ENCODE measurements at regions not wholly inside any gene's neighbourhood (a gene's known extent, or its start where the extent isn't known, plus 50 kb on each side); places are given as distances from the start of the nearest gene placed in this dataset.
A peak's percentile ranks its signal among the peaks of the same experiment; 100 is the strongest.

DNA sequence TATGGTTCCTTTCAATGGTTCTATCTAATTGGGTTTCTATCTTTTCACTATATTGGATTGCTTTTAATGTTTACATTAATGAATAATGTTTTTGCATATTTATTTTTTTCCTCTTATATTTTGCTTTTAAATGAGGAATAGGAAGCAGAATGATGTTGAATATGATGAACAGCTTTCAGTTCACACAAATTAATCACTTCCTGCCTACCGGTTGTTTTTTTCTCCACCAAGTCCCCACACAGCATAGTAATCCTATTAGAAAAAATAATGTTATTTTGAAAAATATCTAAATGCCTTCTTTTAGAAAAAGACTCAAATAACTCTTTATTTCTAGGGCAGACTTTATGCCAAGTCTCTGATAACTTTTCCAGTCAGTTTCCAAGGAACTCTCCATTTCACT lies 184.9 kb upstream of the MIR17HG start:
- no peak for DNase-seq

DNA sequence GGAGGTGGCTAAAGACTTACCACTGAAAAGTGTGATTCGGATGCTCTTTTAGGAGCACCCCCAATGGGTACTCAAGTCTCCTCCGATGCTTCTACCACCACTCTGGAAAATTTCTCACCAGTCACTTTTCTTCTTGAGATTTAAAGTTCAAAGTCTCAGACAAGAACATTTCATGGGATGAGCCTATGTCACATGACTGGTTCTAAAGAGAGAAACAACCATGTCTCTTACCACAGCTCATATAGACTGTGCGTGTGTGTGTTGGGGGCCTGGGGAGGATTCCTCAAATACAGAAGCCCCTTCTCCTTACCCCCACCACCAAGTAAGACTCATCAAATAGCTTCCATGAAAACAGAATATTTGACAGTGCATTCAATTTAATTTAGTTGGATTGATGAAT lies 181.7 kb upstream of the MIR17HG start:
- no peak for DNase-seq

DNA sequence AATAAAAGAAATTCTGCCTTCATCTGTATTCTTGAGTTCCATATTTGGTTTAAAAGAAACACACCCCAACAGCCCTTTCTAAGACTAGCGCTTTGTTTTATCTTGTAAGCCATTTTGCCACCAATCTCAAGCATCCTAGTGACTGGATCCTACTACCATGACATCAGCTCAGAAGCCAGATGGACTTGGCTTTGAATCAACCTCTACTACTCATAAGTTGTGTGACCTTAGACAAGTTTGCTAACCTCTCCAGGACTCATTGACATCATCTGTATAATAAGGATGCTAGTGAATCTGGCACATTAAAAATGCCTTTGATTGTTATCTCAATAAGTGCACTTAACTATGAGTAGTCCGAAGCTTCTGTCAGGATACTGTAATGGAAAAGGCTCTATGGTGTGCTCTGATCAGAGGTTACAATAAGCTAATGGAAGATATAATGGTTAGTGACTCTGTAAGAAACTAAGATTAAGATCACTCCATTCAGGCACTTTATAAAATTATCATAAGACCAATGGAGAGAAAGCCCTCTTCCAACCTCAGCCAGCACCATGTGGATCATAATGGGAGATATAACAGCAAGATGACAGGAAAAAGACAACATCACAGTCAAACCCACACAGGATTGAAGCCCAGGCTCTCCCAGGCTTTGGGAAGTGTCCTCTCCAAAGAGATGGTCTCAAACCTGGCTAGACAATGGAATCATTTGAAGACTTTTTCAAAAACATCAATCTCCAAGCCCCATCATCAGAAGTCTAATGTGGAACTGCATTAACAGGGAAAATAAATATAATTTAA lies 180.6 kb upstream of the MIR17HG start:
- no peak for DNase-seq

DNA sequence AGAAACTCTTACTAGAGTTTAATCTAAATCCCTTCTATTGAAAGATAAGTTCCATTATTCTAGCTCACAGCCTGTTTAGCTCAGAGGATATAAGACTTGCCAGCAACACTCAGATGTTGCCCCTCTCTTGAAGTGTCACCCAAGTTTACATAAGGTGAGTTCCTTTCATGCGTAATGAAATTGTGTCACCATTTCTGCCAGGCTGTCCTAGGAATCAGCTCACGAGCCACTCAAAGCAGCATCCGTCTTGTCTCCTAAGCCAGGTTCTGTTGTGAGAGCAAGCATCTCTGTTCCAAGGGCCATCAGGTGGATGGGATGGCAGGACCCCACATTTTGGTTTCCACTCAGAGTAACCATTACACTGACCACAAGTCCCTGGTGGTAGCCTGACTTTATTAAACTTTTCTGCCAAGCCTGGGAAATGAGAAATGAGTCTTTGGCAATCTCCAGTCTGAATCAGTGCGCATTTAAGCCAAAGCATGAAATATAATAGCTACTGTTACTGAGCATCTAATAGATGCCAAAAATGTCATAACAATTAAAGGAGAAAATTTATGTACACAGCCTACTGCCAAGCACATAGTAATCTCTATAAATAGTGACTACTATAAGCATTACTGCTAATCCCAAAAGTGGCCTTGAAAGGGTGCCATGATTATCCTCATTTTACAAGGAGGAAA lies 179.6 kb upstream of the MIR17HG start:
- DNase-seq, result no peak

DNA sequence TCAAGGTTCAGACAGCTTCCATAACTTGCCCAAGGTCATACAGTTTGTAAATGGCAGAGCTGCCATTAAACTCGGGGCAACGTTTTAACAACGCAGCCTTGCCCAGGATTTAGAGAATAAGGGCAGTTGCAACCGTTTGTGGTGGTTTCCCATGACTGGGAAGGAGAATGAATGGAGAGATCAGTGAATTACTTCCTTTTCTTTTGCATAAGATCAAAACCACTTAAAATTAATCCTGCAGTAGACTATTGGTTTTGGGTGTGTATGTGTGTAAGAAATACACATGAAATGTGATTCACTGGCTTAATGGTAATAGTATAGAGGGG lies 179.1 kb upstream of the MIR17HG start:
- no peak for DNase-seq

DNA sequence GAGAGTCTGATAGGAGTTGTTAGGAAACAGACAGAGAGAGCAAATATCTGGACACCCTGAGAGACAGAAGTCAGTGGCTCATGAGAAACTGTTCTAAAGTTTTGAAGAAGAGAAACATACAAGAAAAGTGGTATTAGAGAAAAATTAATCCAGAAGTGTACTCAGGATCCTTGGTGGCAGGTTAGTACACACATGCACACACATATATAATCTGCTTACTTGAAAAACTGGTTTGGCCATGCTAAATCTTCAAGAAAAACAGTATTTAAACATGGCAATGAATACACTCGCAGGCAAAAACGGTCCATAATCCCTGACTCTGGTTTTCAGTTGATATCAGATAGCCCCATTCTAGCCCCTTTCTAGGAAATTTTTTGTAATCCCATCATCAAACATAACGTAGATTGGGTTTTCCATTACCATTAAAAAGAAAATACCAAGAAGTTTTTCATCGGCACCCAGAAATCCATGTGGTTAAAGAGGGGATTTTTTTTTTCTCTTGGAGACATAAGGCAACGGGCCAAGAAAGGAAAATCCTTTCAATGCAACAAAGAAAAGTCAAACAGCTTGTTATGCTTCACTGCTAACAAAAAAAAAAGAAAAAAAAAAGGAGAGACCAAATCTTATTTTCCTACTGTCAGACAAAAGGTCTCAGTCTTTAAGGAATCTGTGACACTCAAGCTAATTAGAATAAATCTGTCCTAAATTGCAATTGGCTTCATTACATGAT lies 178.0 kb upstream of the MIR17HG start:
- DNase-seq, result no peak

DNA sequence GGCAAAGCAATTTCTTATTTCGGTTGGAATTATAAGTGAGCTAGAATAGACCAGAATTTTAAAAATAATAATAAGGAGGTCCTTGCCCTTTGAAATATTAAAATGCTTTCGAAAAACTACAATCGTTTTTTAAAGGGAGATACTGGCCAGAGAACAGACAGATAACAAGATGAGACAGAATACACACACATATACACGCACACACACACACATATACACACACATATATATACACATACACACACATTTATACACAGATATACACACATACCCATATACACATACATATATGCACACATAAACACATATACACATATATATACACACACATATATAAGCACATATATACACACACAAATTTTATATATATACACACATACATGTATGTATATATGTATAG lies 175.3 kb upstream of the MIR17HG start:
- no peak for DNase-seq

DNA sequence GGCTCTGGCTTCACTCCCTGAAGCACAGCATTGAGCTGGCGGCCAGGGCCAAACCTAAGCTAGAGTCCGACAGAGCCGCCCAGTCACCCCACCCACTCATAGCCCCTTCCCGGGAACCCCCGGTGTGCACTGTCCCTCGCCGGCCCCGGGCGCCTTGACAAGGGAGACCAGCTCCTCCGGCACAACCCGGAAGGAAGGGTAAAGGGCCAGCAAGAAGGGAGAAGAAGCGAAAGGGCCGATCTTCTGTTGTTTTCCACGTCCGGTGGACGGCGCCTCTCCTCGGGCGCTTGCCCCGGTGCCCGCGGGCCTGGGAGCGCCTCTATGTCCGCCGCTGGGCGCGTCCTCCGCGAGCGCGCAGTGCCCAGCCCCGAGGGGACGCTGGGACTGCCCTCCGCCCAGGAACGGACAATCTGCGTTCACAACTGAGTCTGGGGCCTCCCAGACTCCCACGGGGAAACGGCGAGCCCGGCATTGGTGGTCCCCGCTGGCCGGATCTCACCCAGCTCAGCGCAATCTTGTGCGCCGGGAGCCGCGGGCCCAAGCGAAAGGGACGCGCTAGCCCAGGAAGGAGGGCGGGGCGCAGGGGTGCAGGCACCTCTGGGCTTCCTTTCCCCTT lies 172.5 kb upstream of the MIR17HG start:
- no peak for DNase-seq

DNA sequence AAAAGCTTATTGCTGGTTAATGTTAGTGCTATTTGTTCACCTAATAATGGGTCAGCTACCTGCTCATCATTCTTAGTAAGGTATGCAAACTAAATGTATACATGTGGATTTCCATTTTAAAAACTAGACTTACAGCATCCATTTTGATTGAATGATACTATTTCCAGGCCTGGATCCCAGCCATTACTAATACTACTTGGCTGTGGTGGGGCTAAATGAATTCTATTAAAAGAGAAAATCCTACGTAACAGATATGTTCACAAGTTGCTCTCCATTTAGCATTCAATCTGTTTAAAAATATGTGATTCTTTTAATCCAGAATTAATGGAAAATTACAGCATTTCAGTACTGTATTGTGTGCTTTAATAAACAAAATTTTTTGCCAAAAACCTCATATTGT lies 169.4 kb upstream of the MIR17HG start:
- DNase-seq, result no peak

DNA sequence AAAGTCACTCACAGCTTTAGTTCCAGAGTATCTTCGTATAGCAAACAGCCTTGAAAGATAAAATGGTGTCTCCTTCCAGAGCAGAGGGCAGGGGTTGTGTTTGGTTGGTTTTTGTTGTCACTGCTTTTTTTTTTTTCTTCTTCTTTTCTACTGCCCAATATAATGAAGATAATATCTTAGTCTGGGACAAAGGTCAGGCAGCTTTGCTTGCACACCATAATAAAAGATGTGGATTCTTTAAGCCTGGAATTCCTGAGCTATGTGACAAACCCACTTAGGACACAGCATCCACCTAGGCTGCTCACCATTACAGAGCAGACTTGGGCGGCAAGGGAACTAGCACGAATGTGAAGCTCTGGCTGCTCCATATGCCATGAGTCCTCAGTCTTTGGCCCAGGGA lies 165.6 kb upstream of the MIR17HG start:
- no peak for DNase-seq

DNA sequence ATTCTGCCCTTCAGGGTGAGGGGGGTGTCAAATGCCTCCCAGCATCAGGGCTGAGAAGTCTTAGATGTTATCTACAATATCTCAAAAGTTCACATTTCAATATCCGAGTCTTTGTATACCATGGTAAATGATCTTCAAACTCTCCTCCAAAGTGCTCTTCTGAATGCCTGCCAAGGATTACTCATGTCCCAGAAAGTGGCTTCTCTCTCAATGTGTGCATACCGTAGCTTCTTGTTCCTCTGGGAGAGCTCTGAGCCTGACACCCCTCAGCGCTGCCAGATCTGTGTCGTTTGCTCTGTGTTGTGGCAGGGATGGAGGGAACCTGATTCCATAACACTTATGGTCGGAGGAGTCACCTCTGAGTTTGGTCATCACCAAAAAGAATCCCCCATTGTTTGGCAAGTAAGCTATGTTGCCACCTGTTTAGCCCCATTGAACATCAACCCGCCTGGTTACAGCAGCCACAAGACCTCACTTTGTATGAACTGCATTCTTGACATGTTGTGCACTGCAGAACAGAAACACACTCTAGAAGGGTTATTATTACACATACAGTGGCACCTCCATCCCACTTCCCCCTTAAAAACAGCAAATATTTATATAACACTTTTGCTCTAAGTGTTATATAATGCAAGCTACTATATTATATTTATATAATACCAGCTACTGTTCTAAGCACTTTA lies 163.1 kb upstream of the MIR17HG start:
- DNase-seq, result no peak

DNA sequence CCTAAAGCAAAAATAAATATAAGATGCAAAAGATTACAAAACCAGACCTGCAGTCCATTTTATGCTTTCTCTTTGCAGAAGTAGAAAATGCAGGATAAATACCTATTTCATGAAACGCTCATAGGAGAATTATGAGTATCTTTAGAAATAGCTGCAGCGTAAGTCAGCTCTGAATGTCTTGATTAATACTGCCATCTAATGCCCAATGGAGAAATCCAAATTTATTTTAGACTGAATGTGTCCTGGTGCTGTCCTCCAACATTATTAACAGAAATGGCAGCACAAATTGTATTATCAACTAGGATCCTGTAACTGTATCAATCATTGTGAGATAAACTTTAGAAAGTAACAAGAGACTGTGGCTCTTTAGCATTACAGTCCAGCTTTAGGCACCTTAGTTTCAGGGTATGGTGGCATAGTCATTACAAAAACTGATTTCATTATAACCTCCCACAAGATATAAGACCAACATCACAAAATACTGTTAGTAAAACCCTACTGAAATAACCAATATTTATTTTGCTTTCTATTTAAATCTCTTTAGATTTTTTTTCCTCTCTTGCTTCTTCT lies 162.1 kb upstream of the MIR17HG start:
- DNase-seq, result no peak

DNA sequence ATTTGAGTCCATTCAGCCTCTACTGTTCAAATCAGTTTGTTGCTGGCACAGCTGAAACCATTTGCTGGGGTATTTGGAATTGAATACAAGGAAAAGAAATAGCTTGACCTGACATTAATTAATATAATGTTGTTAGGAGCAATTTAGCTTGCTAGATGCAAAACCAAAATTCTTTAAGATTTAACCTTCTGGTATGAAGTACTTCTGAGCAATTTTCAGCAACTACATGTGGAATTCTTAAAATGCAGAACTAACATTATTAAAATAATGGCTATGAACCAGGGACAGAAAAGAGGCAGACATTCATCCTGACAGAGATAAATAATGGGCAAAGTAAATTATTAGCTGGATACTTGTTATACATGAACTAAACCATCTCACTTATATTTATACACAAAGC lies 160.0 kb upstream of the MIR17HG start:
- DNase-seq, result no peak

DNA sequence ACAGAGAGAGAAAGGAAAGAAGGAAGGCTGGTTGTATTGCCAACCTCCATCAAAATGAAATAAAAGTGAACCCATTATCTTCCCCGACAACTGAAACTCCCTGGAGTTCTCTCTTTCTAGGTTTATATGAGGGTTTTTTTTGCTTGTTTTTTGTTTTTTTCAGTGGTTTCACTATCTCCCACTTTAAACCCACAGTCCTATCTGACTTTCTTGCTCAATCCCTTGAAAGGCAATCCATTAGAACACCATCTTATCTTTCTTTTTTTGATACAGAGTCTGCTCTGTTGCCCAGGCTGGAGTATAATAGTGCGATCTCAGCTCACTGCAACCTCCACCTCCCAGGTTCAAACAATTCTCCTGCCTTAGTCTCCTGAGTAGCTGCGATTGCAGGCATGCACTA lies 158.0 kb upstream of the MIR17HG start:
- DNase-seq, result no peak

DNA sequence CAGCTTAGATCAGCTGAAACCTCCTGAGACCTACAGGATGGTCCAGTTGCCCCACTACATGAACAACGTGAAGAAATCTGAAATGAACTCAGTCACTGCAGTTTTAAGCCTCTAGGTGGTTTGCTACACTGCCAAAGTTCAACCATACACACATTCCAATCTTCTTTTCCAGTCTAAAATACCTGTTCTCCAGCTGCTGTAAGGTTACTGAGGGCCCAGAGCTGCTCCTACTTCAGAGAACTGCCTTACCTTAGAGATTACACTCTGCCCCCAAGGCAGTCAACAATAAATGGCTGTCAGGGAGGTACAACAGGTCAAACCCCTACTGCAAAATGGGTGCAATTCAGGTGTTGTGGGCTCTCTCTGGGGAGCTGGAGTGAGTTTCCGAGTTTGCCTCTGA lies 154.1 kb upstream of the MIR17HG start:
- no peak for DNase-seq

DNA sequence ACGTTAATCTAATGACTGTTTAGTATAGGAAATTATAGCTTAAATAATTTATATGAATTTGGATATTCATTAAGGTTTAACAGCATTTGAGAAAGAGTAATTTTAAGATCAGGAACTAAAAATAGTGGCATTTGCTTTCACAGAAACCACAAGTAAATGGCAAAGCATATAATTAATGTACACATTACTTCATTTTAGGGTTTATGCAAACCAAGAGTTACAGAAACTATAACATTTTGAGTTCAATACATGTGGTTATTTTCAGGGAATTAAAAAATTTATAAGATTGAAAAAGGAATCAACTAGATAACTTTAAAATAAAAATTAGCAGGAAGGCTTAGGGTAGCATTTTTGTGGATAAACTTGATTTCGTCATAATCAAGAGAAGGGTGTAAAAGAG lies 151.7 kb upstream of the MIR17HG start:
- no peak for DNase-seq

DNA sequence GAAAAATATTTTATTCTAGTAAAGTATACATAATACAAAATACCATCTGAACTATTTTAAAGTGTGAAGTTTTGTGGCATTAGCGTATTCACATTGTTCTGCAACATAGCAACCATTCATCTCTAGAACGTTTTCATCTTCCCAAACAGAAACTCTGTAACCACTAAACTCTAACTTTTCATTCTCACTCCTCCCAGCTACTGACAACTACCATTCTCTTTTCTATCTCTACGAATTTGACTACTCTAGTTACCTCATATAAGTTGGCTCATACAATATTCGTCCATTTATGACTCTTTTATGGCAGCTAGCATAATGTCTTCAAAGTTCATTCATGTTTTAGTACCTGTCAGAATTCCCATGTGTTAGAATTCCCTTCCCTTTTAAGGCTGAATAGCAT lies 150.5 kb upstream of the MIR17HG start:
- DNase-seq, result no peak

DNA sequence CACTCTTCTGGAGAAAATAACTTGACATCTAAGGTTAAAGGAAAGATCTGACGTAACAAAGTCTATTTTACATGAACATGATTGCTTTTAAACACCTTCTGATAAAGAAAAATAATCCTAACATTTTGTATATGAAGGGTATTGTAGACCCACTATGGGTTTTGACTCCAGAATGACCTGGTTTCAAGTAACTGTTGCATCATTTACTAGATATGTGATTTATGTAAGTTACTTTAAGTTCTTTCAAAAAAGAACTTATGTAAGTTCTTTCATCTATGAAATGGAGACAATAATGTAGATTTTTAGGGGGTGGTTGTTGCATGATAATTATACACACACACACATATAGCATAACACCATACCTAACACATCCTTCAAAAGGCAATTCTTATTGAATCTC lies 147.6 kb upstream of the MIR17HG start:
- DNase-seq, result no peak

DNA sequence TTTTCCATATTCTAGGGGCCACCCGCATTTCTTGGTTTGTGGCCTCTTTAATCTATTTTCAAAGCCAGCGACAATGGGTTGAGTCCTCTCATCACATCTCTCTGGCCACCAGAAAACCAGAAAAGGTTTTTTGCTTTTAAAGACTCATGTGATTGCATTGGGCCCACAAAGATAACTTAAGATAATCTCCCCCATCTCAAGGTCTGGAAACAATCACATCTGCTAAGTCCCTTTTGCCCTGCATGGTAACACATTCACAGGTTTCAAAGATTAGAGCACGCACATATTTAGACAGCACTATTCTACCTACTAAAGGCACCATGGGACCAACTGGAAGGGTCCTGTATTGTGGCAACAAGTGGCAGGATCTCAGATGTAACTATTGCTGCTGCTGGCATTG lies 147.0 kb upstream of the MIR17HG start:
- no peak for DNase-seq

DNA sequence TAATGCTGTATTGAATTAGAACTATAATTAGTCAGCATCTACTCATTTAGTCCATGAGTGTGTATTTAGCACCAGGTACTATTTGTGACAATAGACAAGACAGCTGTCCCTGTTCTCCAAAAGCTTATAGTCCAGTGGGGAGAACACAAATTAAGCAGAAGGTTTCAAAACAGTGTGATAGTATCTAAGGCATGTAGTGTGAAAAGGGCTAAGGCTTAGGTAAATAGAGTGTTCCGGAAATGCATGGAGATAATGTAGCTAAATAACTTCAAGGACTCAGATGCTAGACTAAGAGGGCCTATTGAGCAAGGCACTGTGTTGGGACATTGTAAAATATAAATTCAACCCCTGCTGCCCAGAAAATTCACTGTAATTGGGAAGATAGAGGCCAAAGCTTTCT lies 144.1 kb upstream of the MIR17HG start:
- DNase-seq, result no peak

DNA sequence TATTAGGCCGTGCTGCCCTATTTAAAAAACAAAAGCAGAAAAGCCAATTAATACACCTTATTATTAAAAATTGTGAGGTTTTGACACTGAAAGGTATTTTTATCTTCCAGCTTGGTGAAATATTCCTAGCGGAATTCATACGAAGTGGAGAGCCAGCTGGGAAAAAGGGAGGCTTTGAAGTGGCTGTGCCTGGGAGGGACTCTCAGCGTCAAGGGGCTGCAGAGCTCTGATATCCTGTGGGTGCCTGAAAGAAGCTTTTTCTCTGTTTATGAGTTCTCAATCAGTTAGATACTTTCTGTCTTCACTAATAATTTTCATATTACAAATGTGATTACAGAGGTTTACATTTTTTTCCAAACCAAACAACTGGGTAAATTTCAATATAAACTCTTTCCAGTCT lies 140.2 kb upstream of the MIR17HG start:
- no peak for DNase-seq

DNA sequence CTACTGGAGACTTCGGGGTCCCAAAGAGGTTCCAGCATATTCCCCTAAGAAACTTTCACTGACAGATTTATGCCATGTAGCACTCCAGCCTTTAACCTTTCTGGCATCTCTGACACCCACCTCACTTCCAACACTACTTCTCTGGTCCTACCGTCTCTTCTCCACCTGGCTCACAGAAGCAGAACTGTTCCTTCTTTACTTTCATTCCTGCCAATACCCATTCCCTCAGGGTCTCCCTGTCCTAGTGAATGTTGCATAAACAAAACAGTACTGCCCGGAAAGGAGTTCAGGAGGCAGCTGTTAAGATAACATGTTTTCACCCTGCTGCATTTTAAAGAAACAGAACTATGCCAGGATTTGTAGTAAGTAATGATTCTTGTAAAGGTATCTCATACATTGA lies 136.0 kb upstream of the MIR17HG start:
- no peak for DNase-seq

DNA sequence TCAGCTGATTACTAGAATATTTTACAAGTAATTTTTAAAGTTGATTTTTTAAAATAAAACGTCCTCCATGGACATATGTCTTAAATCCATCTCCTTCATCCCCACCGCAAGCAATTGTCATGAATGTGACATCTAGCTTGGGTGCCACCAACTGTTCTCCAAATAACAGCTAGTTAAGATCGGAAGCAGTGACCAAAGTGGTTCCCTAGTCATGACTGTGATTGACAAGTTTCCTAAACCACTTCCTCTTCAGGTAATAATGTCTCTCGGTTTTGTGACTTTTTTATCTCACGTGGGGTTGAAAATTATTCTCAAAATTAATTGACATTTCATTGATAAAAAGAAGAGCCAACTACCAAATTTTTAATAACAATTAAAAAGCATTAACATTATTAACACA lies 135.3 kb upstream of the MIR17HG start:
- peak in 1 of 5 experiments; percentile 4 for DNase-seq
